Right ventricle myocardium superior (tissue), 1 donor: ENCODE measurements at regions not wholly inside any gene's neighbourhood (a gene's known extent, or its start where the extent isn't known, plus 50 kb on each side); places are given as distances from the start of the nearest gene placed in this dataset.
"Not testable (repeated sequence)": the region's sequence is repeated elsewhere in the genome, so short reads cannot be mapped to it uniquely, and the experiment has no call there.

Source experiments
- ATAC-seq: fragments of 200-7000 bp; cut with Tn5 transposase; one replicate; pipeline ENCODE4 v1.9.1; 2020; ENCODE audit warnings: mild to moderate bottlenecking; ENCODE audit not compliant: poor library complexity
- DNase-seq: peaks from one replicate; pipeline ENCODE4 v3.0.0-alpha.2; 2020
- intact Hi-C: fragments of 100-400 bp; cut with DNase I; formaldehyde crosslinking; loops from one replicate; pipeline ENCODE4 v1.11.2; 2022
- donor health status: DM: no; HTN: yes; CAD: no; lungs with severe emphysema.

DNA sequence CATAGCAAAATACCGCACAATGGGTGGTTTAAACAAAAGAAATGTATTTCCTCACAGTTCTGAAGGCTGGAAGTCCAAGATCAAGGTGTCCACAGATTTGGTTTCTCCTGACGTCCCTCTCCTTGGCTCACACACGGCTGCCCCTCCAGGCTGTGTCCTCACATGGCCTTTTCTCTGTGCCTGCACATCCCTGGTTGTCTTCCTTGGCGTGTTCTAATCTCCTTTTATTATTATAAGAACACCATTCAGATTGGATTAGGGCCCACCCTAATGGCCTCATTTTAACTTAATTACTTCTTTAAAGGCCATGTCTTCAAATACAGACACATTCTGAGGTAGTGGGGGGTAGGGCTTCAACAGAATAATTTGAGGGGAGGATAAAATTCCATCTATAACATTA lies 87.9 kb downstream of the FZD1 start:
- no peak for ATAC-seq
- no peak for DNase-seq
- intact Hi-C loops, result no loop called here

DNA sequence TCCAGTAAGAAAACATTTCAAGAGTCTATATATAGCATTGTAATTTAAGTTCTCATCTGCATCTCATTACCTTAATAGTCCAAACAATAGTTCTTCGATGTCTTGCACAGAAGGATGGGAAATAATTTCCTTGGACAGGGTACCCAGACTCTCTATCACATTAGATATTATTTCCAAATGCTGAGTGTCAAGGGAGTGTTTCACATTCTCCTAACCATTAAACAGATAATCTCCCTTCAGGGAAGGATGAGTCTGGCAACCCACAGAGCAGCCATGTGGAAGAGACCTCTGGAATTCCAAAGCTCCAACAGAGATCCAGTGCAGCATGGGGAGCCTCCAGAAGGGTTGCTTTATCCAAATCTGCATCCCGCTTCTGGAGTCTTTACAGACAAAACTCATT lies 89.6 kb downstream of the FZD1 start:
- DNase-seq (no peak), ATAC-seq (no peak)

DNA sequence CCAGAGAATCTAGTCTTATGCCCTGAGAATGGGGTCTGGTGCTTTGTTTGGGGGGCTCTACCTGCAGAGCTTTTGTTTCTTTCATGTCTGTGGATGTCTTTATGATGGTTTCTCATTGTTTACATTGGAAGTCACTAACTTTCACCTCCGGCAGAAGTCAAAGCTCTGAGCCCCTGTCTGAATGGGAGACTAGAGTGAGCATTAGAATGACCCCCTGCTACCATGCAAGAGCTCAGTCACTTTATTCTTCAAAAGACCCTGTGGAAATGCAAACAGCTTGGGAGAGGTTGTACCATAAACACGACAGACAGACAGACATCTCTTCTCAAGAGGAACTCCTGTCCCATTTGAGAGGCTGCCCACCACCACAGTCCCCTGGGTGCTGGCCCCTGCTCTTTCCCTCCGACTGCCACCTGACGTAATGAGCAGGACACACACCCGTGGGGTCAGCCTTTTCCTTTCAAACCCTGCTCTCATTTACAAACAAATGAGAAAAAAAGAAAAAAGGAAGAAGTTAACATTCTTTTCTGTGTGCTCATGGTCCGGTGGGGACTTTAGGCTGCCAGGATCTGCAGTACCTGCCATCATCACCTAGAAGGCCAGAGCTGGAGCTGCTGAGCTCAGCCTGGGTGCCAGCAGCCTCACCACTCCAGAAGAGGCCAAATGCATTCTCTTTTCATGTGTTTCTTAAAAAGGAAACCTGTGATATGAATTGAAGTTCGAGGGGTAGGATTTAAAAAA lies 91.6 kb downstream of the FZD1 start:
- ATAC-seq (no peak), DNase-seq (no peak)
- intact Hi-C loops, result no loop called here

More for the DNA sequence above, 89.6 kb downstream of the FZD1 start:
- intact Hi-C loops, result no loop called here

DNA sequence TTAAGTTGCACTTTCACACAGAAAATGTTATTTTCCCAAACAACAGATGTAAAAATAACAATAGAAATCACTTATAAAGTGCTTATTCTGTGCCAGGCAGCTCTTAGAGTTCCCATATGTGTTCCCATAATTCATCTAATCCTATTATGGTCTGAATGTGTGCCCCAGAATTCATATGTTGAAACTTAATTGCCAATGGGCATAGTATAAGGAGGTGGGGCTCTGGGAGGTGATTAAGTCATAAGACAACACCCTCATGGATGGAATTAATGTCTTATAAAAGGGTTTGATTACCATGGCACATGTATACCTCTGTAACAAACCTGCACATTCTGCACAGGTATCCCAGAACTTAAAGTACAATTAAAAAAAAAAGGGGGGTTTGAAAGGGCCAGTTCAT lies 92.7 kb downstream of the FZD1 start:
- intact Hi-C loops, result no loop called here
- DNase-seq (no peak), ATAC-seq (no peak)

DNA sequence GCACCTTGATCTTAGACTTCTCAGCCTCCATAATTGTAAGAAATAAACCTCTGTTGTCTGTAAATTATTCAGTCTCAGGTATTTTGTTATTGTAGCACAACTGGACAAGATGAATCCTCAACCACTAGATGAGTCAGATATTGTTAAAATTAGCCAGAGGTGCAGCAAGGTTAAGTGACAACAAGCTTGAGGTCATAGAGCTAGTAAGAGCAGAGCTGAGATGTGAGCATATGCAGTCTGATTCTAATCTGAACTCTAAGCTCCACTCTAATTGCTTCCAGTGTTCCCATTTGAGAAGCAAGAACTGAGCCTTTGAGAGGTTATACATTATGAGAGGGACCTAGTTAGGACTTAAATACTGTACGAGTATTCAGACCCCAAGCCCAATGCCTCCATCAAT lies 93.1 kb downstream of the FZD1 start:
- no peak for ATAC-seq
- intact Hi-C loops, result no loop called here
- no peak for DNase-seq

DNA sequence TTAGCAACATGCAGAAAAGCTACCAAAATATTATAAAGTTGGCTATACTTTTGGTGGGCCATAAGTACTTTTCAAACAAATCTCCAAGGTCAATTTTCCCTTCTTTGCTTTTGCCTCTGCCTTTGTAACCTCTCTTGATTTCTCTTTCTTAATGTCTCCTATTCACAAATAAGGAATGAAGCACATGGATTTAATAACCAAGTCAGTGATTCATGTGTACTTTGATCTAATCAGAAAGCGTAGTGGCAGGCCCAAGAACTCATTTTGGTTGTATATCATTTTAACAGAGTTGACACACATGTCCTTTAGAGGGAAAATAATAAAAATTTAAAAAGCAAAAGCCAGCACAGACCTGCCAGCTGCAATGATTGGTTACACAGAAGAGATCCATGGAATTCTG lies 93.7 kb downstream of the FZD1 start:
- DNase-seq, result no peak
- no peak for ATAC-seq
- intact Hi-C loops, result no loop called here

DNA sequence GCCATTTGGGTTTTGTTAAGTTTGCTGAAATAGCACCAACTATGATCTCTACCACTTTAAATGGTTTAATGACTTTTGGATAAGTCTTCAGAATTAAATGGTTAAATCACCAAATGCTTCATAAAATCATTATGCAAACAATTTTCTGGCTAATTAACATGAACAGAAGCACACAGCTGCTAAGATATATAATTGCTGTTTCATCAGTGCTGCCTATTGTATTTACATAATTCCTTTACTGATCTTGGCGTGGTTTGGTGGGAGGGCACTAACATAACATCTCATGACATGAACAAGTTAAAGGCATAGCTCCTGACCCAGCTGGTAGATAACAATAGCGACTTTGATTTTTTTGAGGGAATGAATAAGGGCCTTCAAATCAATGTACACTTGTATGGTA lies 94.1 kb downstream of the FZD1 start:
- intact Hi-C loops, result no loop called here
- DNase-seq, result no peak
- ATAC-seq, result no peak

DNA sequence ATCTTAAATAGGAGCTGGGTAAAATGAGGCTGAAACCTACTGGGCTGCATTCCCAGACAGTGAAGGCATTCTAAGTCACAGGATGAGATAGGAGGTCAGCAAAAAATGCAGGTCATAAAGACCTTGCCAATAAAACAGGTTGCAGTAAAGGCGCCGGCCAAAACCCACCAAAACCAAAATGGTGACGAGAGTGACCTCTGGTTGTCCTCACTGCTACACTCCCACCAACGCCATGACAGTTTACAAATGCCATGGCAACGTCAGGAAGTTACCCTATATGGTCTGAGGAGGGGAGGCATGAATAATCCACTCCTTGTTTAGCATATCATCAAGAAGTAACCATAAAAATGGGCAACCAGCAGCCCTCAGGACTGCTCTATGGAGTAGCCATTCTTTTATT lies 100.9 kb downstream of the FZD1 start:
- DNase-seq, intact Hi-C loops, ATAC-seq: not testable (repeated sequence)

DNA sequence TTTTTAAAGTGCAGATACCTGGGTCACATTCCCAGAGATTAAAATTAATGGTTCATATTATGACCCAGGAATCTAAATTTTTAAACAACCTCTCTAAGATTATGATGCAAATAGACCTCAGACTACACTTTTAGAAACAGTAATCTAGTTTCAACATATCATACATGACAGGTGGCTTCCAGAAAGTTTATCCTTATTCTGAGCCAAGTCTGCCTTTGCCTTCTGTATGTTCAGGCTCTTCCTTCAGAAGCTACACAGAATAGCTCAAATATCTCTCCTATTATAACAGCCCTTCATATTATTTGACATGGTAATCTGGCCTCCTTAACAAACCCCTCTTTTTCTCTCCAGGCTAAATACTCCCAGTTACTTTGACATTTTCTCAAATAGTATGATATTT lies 101.9 kb downstream of the FZD1 start:
- intact Hi-C loops, result no loop called here
- no peak for ATAC-seq

DNA sequence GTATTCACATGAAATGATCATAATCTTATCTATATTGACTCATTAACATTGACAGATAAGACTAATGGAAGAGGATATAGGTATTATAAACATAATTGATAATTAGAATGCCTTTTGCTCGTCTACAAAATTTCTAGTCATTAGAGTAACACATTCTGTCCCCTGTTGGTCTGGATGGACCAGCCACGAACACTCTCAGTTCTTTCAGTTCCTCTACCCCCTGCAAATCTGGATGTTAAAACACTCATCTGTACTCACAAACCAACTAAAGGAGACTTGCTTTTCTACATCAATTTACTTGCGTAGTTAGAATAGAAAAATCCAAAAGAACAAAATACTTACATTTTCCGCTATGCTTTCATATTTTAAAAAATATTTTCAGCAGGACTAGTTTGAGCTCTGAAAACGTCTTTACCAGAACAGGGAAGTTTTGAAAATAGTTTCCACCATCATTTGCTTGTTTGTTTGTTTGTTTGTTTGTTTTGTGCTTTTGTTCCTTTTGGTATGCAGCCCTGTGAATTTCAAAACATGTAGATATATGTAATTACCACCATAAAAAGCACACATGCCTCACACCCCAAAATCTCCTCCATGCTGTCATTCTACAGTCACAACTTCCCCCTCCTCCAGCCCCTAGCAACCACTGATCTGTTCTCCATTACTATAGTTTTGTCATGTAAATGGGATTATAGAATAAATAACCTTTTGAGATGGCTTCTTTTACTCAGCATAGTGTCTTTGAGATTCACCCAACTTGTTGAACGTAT lies 103.8 kb downstream of the FZD1 start:
- intact Hi-C loops, result no loop called here
- no peak for ATAC-seq
- DNase-seq, result no peak

More for the DNA sequence above, 101.9 kb downstream of the FZD1 start:
- no peak for DNase-seq

DNA sequence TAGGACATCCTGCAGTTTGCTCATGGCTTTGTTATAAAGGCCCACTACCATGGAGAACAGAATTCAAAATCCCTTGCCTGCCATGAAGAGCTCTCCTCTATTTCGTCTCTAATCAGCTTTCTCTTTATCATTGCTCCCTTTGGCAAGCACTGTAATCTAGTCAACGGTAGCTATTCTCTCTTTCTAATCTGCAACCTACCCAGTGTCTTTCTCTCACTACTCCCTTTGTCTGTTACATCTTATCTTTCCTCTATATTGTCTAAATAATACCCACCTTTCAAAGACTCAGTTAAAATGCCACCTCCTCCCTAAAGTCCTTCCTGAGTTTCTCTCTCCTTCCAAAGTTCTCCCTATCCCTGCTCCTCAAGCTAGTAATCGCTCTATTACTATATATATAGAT lies 108.1 kb downstream of the FZD1 start:
- intact Hi-C loops, result no loop called here

DNA sequence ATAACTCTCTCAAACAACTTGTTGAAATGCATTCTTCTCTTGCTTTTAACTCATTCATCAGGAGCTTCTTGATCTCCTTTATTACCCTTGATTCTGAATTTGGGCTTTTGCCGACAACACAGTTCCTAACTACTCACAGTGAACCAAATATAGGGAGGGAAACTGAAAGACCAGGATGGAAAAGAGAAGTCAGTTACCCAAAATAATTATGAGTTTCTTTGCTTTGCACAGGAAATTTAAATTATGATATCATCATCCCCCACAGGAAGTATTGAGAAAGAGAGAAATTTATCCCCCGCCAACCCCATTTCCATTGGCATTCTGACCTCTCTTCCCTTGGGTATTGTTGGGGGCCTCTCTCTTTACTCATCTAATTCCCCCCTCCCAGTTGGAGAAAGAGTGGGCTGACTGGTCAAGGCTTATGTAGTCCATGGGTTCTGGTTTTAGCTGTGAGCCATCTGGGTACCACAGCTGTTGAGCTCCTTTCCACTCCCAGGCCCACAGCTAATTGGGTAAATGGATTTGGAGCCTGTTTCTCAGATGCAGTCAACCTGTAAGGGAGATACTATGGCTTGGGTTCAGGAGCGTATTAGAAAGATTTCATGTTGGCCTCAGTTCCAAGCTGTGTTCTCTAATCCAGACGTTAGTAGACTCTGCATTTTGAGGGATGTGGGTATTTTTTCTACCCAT lies 109.0 kb downstream of the FZD1 start:
- no peak for DNase-seq
- no peak for ATAC-seq
- intact Hi-C loops, result no loop called here

More for the DNA sequence above, 108.1 kb downstream of the FZD1 start:
- ATAC-seq (no peak), DNase-seq (no peak)

DNA sequence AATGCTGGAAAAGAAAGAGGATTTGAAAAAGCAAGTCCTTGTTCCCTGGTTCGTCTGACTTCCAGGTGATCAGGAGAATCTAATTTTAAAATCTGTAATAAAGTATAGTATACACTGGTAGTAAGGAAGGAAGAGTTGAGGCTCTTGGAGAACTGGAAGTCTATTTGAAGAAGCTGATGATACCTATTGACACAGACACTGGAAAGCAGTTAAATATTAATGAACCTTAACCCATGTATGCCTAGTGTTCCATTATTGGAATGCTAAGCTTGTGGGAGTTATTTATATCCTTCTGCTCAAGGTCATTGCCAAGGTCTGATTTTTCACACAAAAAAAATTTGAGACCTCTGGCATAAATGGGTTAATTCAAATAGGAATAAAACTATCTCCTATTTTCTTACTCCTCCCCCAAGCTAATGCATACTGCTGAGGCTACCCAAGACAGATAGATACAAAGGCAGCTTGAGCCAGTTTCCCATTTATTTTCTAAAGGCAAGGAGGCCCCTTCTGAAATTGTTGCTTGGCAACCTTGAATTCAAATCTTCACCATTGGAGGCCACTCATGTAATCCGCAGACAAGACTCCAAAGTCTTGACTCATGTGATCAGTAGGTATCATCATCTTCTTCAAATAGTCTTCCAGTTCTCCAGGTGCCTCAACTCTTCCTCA lies 110.2 kb downstream of the FZD1 start:
- intact Hi-C loops, result no loop called here
- no peak for ATAC-seq

DNA sequence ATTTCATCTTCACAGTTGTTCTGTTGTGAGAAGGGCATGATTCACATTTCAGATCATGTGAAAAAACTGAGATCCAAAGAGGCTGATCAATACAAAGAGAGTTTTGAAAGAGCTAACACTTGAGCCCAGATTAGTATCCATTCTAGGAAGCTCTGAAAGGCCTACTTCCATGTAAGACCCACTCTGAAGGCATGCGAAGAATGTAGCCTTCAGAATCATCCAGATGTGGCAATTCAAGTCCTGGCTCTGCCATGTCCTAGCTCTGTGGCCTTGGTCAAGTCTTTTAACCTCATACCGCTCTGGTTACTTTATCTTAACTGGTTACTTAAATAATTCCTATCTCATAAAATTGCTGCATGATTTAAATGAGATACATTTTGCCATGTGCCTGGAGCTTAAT lies 111.1 kb downstream of the FZD1 start:
- DNase-seq, result no peak
- ATAC-seq, result no peak
- intact Hi-C loops, result no loop called here

More for the DNA sequence above, 110.2 kb downstream of the FZD1 start:
- no peak for DNase-seq

DNA sequence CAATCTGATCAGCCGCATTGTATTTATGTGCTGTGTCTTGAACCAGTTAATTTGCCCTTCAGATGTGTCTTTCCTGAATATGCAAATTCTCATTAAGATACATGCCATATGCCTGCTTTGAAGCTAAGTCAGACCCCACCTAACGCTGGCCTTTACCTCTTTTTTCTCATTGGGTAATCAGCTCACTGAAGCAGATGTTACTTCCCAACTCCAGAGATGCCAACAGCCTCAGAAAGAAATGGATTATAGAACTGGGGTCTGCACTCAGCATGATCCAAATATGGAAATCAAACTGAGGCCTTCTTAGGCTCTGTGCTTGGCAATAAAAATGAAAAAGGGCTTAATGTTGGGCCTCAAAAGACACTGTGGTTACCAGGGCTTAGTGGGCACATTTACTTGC lies 113.9 kb downstream of the FZD1 start:
- no peak for DNase-seq
- ATAC-seq, result no peak
- intact Hi-C loops, result no loop called here

DNA sequence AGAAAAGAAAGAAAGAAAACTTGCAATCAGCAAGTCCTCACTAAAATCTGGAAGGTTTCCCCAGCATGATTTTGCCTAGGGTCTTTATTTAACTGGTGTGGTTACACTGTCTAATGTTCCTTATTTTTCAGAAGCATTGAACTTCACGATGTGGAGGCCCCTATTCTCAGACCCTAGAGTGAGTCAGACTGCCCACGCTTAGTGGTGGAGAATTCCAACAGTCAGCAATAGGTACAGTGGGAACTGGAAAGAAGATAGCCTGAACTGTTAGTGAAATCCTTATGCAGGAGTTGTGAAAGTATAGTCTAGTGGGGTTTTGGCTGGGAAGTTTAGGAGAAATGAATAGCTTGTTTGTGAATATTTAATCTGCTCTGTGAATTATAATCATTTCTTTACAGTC lies 115.0 kb downstream of the FZD1 start:
- ATAC-seq, result no peak
- DNase-seq, result no peak
- intact Hi-C loops, result no loop called here

DNA sequence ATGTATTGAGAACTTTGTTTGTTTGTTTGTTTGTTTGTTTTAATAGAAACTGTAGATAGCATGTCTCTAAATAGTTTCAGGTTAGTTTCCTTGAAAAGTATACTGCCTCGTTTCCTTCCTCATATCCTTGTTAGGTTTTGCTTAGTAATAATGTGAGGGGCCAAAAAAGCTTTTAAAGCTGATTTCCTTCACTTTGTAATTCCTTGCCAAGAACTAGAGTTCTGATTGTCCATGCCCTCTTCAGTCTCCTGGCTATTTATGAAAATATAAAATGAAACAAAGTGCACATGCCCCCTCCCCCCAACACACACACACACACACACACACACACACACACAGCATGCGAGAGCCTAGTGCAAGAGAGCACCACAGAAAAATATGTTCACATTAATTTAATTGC lies 115.8 kb downstream of the FZD1 start:
- no peak for ATAC-seq
- intact Hi-C loops, result no loop called here
- DNase-seq, result no peak

DNA sequence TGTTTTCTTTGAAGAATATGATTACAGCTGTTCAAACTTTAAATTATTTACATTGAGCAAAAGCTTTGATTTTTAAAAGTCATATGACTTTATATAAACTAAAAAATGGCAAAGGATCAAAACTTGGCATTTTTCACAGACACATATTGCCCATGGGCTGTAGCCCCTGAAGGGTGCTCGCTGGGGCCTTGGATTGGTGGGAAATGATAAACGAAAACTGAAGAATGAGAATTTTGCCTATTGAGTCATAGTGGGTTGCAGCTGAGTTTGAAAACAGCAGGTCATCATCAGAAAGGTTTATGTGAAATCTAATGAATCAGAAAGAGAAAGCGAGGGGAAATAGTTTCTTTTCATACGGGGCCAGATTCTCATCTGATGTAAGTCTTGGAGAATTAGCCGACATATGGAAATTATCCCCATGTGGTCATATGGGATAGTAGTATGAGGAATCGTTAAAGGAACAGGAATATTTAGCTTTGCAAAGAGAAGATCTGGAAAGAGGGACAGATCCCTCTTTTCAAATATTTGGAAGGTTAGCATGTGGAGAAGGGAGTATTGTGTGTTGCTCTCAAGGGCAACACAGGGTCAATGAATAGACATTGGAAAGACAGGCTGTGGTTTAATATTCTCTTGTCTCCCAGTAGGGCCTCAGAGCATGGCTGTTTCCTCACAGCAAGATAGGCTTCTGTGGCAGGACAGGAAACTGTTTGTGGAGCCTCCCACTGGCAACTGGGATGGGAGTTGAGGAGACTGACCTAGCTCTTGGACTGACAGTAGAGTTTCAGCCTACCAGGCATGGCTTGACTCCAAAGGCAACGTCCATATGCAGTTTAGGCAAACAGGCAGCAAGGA lies 119.0 kb downstream of the FZD1 start:
- intact Hi-C loops, result no loop called here

DNA sequence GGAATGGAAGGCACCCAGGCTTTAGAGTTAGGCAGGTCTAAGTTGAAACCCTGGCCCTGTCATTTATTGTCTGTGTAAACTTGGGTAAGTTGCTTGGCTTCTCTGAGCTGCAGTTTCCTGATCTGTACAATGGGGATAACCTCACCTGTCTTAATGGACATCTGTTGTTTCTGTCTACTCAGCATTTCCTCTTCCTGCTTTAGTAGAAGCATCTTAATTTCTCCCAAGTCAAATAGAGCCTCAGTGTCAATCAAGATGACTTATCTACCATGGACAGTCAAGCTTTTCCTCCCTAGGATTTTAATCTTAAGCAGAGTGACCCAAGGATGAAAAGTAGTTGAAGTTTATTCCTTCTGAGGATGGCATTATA lies 119.7 kb downstream of the FZD1 start:
- ATAC-seq, result no peak
- intact Hi-C loops, result no loop called here
- no peak for DNase-seq

More for the DNA sequence above, 119.0 kb downstream of the FZD1 start:
- ATAC-seq, result no peak
- DNase-seq, result no peak
